ENCODE measurements at regions not wholly inside any gene's neighbourhood (a gene's known extent, or its start where the extent isn't known, plus 50 kb on each side); places are given as distances from the start of the nearest gene placed in this dataset.

DNA sequence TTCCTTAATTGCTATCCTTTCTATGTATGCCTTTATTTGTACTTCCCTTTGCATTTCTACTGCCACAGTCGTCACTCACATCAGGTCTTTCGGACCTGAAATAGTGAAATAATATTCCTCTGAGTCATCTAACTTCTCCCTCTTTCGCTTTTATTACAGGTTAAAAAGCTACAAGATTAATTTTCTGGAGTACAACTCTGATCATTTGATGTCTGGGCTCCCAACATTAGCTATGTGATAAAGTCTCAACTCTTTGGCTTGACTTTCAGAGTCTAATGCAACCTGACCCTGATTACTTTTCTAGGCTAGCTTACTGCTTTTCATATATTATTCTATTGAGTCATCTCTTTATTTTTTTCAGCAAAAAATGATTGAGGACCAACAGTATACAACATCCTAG is 638.8 kb upstream of the WWC1 start:
- no peak for DNase-seq (ENCODE audit: low read depth in 2 of 2, low spot score in 1 of 2)

DNA sequence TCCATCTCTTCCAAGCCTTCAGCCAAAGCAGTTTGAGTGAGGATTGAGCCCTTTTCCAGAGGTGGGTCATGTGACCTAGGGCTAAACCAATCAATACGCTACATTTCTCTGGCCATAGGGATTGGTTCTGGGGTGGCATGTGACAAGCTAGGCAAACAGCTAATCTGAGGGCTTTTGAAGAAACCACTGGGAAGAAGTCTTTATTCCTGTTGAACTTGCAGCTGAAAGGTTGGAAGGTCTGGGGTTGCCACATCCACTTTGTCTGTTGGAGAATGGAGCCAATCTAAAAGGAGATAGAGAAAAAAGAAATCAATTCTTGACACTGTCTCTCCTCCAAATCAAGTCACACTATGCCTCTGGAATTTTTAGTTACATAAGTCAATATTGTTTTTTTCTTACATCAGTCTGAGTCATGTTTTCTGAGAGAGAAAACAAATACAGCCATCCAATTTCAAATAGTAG is 637.8 kb upstream of the WWC1 start:
- no peak for DNase-seq (ENCODE audit: low read depth in 2 of 2, low spot score in 1 of 2)

DNA sequence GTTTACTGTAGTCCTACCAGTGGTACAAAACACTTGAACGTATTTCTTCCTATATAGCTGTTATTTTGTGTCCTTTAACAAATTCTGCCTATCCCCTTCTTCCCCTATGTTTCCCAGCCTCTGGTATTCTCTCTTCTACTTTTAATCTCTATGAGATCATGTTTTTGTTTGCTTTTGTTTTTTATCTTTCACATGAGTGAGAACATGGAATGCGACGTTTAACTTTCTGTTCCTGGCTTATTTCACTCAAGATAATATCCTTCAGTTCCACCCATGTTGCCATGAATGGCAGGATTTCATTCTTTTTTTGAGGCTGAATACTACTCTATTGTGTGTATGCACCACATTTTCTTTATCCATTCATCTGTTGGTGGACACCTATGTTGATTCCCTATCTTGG is 634.4 kb upstream of the WWC1 start:
- no peak for DNase-seq (ENCODE audit: low read depth in 2 of 2, low spot score in 1 of 2)

DNA sequence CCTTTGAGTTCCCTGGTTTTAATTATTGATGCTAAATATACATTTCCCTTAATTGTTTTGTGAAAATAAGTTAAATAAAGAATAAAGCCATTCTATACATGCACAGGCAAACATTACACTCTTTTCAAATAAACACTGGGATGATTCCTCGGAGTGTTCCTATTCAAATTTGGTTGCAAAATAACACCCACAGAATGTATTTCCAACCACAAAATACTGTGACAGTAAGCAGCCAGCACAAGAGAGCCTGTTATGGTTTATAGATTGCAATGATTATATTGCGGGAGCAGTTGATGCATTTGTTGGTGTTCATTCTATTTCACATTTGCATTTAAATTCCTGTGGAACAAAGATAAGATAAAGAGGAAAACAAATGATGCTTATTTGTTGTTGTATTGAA is 632.6 kb upstream of the WWC1 start:
- DNase-seq (ENCODE audit: low read depth in 2 of 2, low spot score in 1 of 2) = no peak

DNA sequence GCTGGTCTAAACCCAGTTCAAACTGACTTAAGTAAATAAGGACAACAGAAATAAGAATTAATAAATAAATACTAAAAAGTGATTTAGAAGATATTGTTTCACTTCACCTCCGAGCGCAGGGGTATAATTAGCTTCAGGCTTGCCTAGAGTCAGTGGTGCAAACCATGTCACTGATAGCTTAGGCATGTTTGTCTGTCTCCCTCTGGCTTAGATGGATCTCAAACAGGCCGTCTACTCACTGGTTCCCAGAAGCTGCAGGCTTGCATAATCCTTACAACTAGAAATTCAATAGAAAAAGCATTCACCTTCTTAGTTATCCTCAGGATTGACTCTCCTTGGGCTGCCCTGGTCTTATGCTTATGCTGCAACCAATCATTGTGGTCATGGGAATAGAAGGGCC is 629.8 kb upstream of the WWC1 start:
- no peak for DNase-seq (ENCODE audit: low read depth in 2 of 2, low spot score in 1 of 2)

DNA sequence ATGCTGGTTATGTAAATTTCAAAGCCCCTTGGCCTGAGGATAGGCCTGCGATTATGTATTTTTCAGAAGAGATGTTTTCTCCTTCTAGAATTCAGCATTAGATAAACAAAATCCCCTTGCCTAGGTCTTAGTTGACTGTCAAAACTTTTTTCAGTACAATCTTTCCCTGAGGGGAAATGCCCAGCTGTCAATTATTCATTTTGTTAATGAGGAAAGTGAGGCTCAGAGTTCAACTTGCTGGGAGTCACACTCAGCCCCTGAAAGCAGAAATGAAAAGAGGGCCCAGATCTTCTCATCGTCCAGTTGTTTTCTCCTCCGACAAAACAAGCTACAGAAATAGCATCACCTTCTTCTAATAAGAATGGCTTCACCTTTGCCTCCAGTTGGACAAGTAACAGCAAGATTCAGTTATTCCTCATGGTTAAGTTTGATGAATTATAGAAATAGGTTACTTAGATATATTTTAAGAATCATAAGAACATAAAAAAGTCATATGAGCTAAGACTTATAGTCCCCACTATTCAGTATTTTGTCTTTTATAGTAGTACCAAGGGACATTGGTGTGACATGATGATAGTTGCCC is 627.1 kb upstream of the WWC1 start:
- no peak for DNase-seq (ENCODE audit: low read depth in 2 of 2, low spot score in 1 of 2)

DNA sequence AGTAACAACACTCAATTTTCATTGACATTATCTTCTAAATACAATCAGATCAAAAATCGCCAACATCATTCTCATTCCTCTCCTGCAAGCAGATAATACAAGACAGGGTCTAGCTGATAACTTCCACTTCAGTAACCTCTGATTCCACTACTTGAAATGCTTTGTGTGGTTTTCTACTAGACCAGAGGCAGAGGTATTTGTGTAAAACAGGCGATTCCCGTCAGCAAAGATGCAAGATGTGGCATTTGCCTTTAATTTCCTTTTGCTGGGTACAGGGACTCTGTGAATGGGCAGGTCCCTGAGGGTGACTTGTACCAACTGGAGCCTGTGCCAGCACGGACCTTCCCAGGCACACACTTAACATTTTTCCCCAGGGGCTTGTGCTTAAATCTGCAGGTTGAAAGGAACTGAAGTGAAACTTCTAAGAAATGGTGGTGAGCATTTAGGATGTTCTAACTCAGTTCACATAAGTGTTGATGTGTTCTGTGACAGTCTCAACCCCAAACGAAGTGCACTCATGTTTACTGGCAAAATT is 625.5 kb upstream of the WWC1 start:
- no peak for DNase-seq (ENCODE audit: low read depth in 2 of 2, low spot score in 1 of 2)

DNA sequence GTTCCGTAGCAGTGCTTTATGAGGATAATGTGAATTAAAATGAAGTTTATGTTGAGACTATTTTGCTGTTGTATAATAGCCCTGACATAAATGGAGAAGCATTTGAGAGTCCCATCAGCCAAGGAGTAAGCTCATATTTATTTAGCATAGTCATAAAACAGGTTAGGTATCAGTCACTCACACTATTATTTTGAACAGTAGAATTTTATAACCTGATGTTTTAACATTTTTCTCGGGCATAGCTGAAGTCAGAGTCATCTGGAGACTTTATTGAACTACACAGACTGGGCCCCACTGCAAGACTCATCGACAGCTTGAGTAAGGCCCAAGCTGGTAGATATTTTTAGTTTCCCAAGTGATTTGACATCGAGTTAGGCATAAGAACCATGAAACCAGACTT is 620.3 kb upstream of the WWC1 start:
- no peak for DNase-seq (ENCODE audit: low read depth in 2 of 2, low spot score in 1 of 2)

DNA sequence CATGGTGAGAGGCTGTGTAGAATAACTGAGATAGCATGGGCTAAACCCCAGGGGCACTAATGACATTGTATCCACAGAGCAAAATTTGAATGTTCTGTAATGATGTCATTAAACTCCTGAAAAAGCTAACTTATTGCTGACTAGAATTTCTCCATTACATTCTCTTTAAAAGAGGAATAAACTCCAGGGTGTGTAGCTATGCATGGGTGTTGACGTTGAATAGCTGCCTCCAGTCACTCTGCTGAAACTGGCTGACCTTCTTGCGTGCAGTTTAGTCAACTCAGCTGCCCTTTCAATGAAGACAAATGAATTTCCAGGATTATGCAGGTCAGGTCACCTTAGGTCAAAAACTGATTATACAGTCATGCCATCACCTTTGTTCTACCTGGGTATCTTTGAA is 617.5 kb upstream of the WWC1 start:
- no peak for DNase-seq (ENCODE audit: low read depth in 2 of 2, low spot score in 1 of 2)

DNA sequence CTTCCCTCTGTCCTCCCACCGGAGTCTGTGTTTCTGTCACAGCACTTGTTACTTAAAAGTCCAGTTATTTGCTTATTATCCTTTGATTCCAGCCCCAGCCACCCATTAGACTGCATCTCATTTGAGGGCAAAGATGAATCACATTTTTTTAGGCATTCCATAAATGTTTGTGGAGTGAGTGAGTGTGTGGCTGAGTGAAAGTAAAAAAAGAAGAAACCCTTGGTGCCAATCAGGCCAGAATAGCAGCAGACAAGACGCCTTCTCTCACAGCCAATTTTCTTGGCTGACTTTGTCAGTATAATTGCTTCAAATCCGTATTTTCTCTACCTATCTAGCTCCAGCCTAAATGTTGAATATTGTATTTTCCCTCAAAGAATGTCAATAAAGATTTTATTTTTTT is 613.0 kb upstream of the WWC1 start:
- no peak for DNase-seq (ENCODE audit: low read depth in 2 of 2, low spot score in 1 of 2)

DNA sequence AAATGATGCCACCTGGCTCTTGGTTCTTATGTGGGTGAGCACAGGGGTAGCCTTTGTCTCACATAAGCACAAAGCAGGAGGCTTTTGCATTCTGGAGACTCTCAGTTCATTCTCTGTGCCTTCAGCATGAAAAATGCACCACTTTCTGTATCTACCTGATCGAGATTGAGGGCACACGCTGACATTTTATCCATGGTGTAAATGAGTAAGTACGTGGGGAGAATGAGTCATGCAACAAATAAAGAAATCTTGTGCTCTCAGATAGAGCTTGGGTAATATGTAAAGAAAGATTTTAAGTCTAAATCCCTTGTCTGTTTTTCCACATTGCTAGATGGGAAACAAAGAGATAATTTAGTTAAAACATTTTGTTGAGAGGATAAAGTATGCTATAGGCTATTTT is 607.2 kb upstream of the WWC1 start:
- DNase-seq (ENCODE audit: low read depth in 2 of 2, low spot score in 1 of 2) = no peak

DNA sequence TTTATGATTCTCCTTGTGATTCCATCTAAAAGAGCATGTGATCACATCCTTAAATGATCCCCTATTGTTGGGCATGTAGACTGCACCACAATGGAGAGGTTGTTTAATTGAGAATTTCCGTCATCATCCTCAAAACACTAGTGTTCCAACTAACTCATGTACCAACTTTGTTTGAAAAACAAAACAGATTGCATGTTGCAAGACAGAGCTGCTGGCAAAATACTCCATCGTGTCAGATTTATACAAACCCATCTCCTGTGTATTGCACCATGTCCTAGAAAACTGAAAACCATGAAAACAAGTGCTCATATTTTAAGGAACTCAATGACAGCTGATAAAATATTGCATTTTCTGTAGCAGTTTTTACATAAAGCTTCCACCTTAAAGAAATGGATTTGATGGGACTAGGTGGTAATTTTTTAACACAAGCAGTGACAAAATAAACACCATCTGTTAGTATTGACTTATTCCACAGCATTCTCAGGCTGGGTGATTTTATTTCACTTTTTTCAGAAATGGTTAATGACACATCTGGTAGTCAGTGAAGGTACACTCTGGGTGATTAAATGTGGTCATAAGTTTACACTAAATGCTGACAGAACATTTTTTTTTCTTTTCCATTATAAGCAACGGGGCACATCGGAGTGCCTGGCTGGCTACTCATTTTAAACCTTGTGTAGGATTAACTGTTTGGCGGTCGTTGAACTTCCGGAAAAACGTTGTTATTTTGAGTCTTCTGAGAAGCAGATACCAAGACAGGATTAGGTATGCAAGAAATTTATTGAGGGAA is 602.9 kb upstream of the WWC1 start:
- DNase-seq (ENCODE audit: low read depth in 2 of 2, low spot score in 1 of 2) = no peak

DNA sequence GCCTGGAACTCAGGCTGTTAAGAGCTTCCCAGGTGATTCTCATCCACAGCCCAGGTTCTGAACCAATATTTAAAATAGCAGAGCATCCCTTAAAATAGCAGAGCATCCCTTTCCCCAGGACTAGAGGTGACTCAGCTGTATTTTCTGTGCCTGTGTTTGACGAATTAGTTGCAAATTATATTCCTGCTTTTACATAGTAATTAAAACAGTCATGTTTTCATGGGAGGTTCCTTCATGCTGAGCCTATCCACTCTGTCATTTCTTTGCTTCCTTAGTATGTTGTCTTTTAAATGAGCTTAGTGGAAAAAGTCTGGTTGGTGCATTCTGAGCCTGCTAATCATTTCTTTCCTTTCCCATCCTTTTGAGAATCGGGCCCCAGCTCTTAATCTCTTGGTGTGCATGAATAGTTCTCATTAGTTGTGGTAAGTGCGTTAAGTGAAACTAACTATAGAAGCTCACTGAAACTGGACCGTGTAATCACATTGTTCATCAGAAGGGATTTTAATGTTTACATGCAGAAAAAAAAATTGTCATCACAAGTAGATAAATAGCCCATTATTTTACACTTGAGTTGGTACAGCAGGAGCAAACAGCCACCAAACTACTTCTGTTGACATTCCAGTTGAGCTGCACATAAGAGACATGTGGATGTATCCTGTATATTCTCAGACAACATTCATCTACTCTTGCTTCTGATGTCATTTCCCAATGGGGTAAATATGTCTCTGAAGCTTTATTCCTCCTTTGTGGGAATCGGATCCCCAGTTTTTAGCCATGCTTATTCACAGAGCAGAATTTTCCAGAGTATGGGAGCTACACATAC is 596.9 kb upstream of the WWC1 start:
- no peak for DNase-seq (ENCODE audit: low read depth in 2 of 2, low spot score in 1 of 2)

DNA sequence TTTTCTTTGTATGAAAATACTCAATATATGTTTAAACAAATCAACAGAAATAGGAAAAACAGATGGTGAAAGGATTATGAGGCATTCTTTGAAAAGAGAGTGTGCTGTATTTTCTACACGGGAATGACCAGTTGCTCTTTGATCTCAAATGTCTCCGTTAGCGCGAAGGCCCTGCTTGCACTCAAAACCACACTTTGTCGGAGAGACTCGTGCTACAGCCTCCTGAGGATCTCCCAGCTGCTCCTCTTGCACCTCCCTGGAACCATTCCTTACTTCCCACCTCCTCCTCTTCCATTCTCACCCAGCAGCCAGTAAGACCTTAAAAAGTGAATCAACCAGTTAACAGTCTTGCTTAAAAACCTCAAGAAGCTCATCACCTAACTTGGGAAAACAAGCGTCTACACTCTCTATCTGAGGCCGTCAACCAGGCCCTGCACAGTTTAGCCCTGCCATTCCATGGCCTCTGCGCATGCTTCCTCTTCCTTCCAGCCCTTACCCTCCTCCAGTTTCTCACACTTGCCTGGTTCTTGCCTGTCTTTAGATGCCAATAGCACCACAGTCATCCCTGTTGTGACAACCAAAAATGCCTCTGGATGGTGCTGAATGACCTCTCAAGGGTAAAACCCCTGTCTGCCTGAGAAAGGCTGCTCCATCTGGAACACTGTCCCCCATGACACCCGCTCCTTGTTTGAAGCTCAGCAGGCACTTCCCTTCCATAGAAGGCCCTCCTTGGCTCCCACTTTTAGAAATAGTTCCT is 594.7 kb upstream of the WWC1 start:
- no peak for DNase-seq (ENCODE audit: low read depth in 2 of 2, low spot score in 1 of 2)

DNA sequence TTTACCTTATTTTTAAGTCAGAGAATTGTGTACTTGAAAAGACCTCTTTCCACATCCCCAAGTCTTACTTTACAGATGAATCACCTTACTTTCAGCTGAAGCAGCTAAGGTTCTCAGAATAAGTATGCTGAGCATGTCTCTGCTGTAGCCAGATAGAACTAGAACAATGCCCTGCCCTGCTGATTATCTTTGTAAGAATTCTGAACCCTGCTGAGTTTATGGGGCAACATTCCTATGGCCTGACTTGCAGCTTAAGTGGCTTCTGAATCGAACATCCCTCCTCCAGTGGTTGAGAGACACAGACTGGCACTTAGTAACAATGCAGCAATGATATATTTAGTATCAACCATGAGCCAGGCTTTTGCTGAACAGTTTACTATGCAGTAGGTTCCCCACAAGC is 592.0 kb upstream of the WWC1 start:
- no peak for DNase-seq (ENCODE audit: low read depth in 2 of 2, low spot score in 1 of 2)

DNA sequence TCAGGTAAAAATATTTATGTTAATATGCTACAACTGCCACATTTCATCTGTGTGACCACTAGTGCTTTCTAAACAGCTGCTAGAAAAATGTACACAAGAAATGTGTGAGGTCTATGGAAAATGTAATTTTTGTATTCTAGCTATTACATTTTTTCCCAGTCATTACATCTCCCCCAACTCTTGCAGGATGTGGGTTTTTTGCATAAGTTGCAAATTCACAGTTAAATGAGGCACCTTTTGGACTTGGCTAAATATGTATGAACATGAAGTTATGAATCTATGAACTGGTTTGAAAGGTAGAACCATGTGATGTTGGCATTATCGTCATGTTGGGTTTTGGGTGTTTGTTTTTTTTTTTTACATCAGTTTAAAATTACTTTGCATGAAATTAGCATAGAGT is 590.4 kb upstream of the WWC1 start:
- no peak for DNase-seq (ENCODE audit: low read depth in 2 of 2, low spot score in 1 of 2)

DNA sequence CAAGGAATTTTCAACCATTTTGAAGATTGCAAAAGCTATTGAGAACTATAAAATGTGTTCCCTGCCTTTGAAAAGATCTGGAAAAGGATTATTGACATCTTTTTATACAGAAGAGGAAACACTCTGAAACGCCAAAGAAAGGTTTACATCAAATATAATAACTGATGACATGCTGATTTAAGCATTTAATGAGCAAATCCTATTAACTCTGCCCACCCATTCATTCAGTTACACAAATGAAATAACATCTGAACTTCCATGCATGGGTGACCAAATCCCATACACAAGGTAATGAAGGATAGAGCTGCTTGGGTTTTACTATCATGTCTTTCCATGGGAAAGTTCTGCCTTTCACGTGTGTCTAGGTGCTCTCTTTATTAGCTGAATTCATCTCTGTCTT is 589.4 kb upstream of the WWC1 start:
- DNase-seq (ENCODE audit: low read depth in 2 of 2, low spot score in 1 of 2) = no peak

DNA sequence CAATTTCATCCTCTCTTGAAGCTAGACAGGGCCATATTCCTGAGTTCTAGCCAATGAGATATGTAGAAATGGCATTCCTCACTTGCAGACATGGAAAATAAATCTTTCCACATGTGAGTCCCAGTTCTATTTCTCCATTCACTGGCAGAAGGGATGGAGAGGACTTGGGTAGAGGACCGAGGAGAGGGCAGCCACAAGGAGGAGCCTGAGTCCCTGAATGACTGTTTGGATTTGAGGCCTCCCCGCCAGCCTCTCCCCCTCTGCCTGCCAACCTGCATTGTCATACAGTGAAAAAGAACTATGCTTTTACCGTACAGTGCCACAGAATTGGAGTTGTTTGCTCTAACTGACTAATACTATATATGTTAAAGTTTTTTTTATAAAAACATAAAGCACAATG is 583.0 kb upstream of the WWC1 start:
- no peak for DNase-seq (ENCODE audit: low read depth in 2 of 2, low spot score in 1 of 2)

DNA sequence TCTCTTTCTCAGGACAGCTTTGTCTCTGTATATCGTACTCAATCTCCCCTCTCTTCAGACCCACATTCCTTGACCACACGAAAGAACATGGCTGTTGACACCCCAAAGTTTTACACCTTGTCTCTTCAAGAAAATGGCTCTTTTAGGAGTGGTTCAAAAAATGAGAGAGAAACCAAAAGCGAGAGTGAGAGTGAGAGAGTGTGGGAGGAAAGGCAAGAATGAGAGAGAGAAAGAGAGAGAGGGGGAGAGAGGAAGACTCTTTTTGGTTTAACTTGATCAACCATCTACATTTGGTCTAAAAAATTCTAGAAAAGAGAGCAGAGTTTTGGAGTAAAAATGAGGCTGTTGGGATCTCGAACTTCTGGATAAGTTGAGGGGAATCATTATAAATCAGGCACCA is 581.8 kb upstream of the WWC1 start:
- no peak for DNase-seq (ENCODE audit: low read depth in 2 of 2, low spot score in 1 of 2)

DNA sequence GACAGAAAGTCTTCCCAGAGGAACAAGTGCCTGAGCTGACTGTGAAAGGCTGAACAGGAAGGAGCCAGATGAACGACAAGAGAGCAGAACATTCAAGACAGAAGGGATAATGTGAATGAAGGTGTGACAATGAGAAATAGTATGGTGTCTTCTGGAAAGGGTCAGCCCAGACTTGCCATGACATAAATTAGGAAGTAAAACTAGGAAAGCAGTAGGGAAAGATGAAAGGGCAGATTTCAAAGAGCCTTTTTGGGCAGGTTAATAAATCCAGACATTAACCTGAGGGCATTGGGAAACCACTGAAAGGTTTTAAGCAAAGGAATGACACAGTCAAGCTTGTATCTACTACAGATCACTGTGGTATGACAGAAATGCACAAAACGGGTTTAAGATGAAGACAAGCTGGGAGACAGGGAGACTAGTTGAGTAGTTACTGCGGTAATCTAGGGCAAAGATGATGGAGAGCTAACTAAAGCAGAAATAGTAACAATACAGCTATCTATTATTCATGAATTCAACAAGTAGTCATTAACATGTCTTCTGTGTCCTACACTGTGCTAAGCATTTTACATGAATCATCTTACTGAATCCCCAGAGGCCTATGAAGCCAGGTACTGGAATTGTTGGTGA is 580.9 kb upstream of the WWC1 start:
- no peak for DNase-seq (ENCODE audit: low read depth in 2 of 2, low spot score in 1 of 2)

All from stimulated activated CD8-positive, alpha-beta memory T cell treated with anti-CD3 and anti-CD28 coated beads, Interleukin-4, amount 100 ng/mL, for 1 hour (primary cell).